ELF-1 (cell line): ENCODE measurements at regions not wholly inside any gene's neighbourhood (a gene's known extent, or its start where the extent isn't known, plus 50 kb on each side); places are given as distances from the start of the nearest gene placed in this dataset.

ENCODE experiments used
- DNase-seq: peaks from one replicate; pipeline ENCODE4 v3.0.0-alpha.2; 2016; ENCODE audit warnings: low read depth, low spot score

GRCh38 chr11:88231894-88232482 is 56.7 kb upstream of the RAB38 start:
- peak; percentile 22 for DNase-seq

GRCh38 chr11:88229303-88229702 is 54.1 kb upstream of the RAB38 start:
- DNase-seq = no peak
